Pons (tissue), 1 donor: ENCODE measurements at regions not wholly inside any gene's neighbourhood (a gene's known extent, or its start where the extent isn't known, plus 50 kb on each side); places are given as distances from the start of the nearest gene placed in this dataset.

ENCODE experiments used
- DNase-seq: peaks from one replicate; pipeline ENCODE4 v3.0.0-alpha.2; 2016; ENCODE audit warnings: low spot score

GRCh38 chr6:71430018-71430417 lies 141.4 kb downstream of the OGFRL1 start:
- DNase-seq: no peak

GRCh38 chr6:71433441-71433840 lies 144.8 kb downstream of the OGFRL1 start:
- no peak for DNase-seq

- DNase-seq: peak; percentile 41
Measured at GRCh38 chr6:71444222-71444621, 155.6 kb downstream of the OGFRL1 start.

DNA sequence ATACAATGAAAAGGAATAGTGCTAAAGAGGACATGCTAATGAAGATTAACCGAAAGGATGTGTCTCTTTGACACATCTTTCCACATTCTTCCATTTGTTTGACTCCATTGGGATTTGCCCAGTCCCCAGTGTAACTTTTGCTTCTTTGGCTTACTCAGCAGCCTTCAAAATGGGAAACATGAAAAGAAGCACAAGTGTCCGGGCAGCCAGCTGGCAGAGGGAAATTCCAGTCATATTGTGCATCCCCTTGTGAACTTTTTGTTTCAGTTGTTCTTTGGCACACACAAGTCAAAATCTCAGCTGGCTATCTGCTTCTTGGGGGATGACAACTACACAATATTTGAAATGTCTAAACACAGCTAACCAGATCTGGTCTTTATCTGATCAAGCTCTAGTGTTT lies 157.4 kb downstream of the OGFRL1 start:
- DNase-seq: peak; percentile 21

GRCh38 chr6:71446470-71446869 lies 157.9 kb downstream of the OGFRL1 start:
- no peak for DNase-seq

DNA sequence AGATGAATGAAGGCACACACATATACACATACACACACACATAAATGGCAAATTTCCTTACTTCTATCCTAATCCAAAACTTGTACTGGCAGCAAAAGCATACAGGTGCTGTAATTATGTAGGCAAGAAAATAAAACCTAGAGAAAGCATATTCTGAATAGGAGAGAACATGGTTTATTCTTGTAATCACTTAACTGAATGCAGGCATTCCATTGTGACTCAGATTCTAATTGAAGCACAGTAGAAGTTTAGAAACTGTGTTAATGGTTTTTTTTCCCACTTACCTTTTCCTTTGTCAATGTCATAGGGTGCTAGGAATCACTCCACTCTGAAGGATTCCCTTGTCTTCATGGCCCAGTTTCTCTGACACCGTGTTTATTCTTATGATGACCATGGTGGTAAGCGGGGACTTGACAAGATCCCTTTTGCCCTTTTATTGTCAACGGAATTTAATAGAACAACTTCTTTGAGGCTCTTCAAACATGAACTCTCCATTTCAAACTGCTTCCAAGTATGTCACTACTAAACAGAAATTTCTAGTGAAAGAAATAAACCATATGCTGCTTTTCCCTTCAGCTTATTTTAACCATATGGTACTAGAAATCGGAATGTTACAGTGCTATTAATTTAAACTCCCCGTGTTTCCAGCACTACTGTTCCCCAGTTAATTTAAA lies 164.2 kb downstream of the OGFRL1 start:
- DNase-seq: no peak

- no peak for DNase-seq
Measured at GRCh38 chr6:71453371-71453706, 164.7 kb downstream of the OGFRL1 start.

DNA sequence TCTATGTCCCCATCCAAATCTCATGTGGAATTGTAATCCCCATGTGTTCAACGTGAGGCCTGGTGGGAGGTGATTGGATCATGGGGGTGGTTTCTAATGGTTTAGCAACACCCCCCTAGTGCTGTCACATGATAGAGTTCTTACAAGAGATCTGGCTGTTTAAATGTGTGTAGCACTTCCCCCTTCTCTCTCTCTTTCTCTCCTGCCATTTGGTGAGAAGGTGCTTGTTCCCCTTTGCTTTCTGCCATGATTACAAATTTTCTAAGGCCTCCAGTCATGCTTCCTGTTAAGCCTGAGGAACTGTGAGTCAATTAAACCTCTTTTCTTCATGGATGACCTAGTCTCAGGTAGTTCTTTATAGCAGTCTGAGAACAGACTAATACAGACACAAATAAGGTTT lies 165.4 kb downstream of the OGFRL1 start:
- DNase-seq: no peak

DNA sequence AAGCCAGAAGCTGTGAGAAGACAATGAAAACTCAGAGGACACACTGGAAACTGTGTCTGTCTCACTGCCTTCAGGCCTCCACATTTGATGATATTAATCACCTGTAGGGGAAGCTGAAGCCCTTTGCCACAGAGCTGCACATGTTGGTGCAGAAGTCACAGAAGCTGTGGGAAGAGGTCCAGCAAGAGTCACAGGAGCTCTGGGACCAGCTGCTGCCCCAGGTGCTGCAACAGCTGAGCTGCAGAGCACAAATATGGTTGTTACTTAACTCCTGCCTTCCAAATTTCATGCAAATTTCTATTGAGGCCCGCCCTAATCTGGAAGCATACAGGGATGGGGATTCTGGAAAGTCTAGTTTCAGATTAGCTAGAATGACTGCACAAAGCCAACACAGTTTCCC lies 169.3 kb downstream of the OGFRL1 start:
- DNase-seq: no peak

DNA sequence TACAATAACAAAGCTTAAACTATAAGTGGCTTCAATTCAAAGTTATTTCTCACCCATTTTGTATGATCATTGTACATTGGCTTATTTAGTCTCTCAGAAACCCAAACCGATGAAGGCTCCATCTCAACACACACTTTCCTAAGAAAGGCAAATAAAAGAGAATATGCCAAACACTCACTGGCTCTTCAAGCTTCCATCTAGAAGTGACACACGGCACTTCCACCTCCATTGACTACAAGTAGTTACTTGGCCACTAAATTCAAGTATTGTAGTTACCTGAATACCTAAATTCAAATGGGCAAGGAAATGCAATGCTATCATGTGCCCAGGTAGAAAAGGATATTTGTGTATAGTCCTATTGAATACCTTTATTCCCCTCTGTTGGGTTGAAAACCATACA lies 170.6 kb downstream of the OGFRL1 start:
- DNase-seq: no peak

- no peak for DNase-seq
Measured at GRCh38 chr6:71460933-71461332, 172.3 kb downstream of the OGFRL1 start.

GRCh38 chr6:71463061-71463460 lies 174.4 kb downstream of the OGFRL1 start:
- no peak for DNase-seq

- DNase-seq: no peak
Measured at GRCh38 chr6:71465096-71465495, 176.5 kb downstream of the OGFRL1 start.

DNA sequence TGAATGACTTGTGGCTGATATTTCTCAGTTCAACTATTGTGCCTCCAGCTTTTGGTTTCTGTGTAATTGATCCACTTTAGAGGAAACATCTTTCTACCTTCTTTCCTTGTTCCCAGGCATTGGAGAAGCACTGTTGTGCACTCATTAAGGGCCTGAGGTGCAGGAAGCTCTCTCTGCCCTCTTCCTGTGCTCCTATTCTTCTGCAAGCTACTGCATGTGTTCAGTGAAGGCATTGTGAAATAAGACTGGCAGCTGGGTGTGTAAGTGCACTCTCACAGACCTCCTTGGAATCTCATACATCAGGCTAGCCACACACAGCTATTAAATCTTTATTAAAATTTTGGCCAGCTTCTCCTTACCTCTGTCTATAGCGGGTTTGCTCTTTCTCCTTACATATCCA lies 177.8 kb downstream of the OGFRL1 start:
- DNase-seq: no peak

DNA sequence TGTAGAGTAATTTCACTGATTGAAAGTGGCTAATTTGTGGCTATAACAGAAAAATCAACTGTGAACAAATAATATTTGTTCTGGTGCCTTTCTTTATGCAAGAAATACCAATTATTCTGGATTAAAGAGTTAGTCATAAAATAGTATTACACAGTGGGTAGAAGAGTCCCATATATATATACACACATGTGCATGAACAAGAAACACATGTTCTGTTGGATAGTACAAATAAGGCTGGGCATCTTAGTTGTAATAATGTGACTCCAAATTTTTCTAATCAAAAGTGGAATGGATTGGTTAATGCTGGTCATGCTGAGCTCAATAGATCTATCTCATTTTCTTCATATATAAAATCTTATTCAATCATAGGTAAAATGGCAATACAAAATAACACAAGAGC lies 179.4 kb downstream of the OGFRL1 start:
- no peak for DNase-seq

DNA sequence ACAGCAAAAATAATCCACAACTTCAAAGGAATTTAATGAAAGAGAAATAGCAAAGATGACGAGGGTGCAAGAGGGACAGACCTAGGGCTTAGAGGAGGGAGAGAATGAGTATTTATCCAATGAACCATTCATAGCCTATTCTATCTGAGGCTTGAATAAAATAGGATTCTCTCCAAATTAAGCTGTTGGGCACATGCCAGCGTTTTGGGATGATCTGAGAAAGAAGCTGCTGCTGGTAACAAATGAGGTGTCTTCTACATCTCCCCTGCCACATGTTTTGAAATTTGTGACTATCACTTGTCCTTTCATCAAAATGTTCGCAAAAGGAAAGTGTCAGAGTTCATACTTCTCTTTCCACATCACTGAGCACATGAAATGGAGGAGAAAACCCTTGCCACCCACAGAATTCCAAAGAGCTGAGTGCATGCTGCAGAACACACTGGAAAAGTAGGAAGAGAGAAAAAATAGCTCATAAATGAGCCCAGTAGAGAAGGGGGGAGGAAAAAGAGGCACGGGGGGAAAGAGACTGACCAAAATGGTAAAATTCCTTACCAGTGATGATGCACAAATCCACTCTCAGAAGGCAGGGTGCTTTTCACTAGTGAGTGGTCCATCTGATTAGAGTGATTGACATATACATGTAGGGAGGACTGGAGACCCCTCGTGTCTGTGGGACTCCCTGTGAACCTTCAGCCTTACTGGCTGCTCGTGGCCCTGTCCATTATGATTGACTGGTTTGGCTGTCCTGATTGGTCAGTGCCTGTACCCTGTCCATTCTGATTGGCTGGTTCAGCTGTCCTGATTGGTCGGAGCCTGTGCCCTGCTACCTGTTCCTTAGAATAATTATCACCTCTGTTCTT lies 180.5 kb downstream of the OGFRL1 start:
- DNase-seq: no peak

DNA sequence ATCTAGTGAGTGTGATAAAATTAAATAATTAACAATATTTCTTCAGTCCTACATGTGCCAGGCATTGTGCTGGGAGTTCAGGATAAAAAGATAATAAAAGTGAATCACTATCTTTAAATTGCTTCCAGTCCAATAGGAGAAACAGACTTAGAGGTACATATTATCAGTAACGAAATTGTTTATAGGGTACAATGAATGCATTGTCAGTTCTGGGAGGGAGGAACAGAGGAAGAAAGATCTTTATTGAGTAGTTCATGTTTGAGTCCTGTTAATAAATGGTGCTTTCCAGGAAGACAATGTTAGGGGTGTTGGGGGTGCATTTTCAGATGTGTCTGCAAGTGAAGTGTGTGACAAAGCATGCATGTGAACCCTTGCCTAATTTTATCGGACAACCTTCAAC lies 183.1 kb downstream of the OGFRL1 start:
- DNase-seq: no peak

DNA sequence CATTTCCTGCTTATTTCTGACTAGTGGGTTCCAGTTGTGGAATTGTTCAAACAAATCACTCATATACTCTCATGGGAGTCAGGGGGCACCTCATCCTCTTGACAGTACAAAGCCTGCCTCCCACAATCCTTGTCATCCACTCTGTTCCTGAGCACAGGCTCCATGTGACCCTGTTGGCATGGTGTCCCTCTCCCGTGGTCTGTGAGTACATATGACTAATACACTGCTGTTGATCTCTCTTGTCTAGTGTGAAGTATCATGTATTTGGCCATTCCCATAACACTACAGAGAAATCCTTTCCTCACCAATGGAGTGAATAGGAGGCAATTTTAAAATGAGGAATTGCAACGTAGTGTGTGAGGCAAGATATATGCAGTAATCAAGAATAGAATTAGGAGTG lies 185.3 kb downstream of the OGFRL1 start:
- no peak for DNase-seq

DNA sequence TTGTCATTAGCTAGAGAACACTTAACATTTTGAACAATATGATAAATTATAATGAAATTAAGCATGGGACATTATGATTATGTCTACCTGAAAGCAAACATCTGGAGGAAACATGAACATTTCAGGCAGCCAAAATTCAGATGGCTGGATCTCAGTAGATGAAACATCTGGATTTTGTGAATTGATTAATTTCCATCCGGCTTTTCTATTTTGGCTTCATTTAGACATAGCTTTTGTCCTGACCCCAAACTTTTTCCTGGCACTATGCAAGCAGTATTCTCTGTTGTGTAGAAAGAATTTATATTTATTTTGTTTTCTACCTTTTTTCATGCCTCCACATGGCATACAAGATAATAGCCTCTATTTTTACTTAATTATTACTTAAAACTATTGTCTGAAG lies 186.3 kb downstream of the OGFRL1 start:
- no peak for DNase-seq

DNA sequence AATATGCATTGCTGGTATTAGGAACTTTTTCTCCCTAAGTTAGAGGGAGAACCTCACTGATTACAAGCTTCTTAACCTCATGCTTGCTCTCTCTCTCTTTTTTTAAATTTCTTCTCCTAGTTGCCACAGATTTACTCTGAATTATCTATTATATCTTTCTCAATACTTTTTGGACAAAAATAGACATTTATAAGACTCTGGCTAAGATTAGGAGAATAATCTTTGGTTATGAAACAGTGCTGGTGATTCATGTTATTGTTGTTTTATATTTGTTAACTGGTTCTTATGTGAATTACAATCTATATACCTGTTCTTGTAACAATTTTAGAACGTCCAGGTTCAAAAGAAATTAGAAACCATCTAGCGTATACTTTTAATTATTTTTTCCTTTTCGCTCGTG lies 187.8 kb downstream of the OGFRL1 start:
- no peak for DNase-seq

GRCh38 chr6:71476872-71477271 lies 188.3 kb downstream of the OGFRL1 start:
- DNase-seq: no peak

DNA sequence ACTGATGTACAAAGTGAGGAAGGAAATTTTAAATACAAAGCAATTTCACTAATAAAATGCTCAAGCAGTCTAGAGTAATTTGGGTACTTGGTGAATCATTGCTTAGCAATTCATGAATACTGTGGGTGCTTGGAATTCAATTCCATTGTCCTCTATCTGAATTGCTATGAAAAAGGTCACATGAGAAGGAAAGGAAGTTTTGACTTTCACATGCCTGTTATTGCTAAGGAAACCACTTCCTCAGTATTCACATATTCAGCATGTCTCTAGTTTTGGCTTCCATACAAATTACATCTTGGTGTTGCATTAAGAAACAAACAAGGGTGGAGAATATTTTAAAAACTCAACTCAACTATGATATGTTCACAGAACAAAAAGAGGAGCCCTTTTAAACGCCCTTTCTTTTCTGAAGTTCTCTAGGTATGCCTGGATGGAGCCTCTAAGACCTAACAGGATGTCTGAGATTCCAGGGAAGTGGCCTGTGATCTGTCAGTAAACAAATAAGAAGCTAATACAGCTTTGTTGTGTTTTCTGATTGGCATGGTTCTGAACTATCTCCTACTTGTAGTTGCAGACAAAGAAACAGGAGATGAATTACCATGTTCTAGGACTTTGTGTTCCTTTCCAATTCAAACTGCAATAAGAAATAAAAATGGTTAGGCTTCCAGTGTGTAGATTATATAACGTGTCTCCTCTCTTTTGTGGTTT lies 190.4 kb downstream of the OGFRL1 start:
- peak; percentile 28 for DNase-seq

GRCh38 chr6:71480577-71480976 lies 192.0 kb downstream of the OGFRL1 start:
- no peak for DNase-seq
